ENCODE measurements at regions not wholly inside any gene's neighbourhood (a gene's known extent, or its start where the extent isn't known, plus 50 kb on each side); places are given as distances from the start of the nearest gene placed in this dataset.
"Not testable (repeated sequence)": the region's sequence is repeated elsewhere in the genome, so short reads cannot be mapped to it uniquely, and the experiment has no call there.

DNA sequence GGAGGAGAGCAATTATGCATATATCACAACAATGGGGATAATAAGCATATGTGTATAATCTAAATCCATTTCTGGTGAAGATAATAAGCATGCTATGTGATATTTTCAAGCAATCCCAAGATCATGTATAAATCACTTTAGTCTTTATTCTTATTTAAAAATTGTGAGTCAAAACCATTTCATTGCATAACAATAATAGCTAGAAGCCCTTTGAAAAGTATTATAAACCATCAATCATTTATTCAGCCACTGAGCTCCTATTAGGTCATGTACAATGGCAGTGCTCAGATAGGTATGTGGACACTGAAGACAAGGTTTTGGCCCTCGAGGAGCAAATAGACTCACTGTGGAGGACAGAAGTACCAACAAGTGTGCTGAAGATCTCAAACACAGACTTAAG, 113.1 kb downstream of the CDCA7 start:
- no peak for DNase-seq (ENCODE audit: low spot score)

DNA sequence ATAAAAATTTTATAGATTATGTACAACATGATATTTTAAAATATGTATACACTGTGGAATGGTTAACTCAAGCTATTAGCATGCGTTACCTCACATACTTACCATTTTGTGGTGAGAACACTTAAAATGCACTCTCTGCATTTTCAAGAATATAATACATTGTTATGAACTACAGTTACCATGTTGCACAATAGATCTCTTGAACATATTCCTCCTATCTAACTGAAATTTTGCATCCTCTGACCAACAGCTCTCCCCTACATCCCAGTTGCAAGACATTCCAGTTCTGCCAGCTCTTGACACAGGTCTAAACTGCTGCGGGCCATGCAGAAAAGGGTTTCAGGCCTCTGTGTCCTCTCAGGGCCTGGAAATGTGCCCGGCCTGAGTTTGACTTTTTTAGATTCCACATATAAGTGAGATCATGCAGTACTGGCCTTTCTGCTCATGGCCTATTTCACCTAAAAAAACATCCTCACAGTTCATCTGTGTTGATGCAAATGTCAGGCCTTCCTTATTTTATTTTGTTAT, 113.7 kb downstream of the CDCA7 start:
- no peak for DNase-seq (ENCODE audit: low spot score)

DNA sequence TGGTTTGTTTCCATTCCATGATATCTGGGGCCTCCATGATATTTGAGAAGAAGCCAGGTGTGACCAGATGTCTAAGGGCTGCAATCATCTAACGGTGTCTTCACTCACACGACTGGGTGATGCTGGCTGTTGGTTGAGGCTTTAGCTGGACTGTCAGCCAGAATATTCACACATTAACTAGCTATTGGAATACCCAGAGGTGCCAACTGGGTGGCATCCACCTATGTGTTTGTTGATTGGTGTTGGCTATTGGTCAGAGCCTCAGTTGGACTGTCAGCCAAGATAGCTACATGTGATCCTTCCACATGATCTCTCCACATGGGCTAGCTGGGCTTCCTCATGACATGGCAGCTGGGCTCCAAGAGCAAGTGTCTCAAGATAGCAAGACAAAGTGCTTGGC, 117.4 kb downstream of the CDCA7 start:
- no peak for DNase-seq (ENCODE audit: low spot score)

DNA sequence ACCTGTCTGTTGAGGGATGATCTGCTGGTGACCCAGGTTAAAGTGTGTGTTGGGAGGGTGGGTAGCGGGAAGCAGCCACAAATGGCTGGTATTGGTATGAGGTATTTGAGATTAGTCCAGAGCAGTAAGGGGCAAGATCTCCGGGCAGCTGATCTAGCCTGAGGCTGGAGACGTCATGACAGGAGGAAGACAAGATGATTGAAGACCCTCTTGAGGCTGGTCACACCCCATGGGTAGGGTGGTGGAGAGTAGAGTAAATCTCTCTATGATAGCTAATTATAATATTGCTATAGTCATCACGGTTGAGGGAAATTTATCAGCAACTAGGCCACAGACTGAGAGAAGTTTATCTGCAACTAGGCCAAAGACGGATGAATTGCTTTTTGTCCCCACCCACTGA, 128.5 kb downstream of the CDCA7 start:
- no peak for DNase-seq (ENCODE audit: low spot score)

DNA sequence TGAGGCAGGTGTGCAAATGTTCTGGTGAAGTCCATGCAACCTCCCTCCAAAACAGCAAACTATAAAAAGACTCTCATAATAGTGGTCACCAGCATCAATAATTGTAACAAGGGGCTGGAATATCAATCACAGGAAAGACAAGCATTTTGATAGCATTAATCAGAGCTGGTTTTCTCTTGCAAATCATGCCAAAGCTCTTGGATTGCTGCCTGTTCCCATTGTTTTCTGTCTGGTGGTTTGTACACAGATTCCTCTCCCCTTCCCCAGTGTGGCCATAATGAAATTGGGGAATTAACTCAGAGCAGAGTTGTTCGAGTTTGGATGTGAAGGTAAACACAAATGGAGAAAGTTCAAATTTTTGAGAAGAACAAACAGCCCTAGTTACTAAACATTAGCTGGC, 134.2 kb downstream of the CDCA7 start:
- DNase-seq (ENCODE audit: low spot score): no peak

DNA sequence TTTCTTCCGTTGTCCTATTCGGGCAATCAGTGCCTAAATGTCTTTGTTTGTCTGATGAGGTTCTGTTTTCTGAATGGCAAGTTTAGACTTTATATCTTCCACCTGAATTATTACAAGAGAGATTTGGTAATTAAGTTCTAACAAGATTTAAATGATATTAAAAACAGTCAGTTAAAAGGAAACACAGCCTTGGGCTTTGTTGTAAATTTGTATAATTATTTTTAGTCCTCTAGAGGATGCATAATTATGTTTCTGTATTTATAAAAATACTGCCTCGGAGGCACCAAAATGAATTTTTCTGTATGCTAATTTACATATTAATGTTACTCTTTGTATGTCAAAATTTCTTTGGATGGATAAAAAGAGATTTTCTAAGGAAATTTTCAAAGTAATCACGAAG, 136.7 kb downstream of the CDCA7 start:
- no peak for DNase-seq (ENCODE audit: low spot score)

DNA sequence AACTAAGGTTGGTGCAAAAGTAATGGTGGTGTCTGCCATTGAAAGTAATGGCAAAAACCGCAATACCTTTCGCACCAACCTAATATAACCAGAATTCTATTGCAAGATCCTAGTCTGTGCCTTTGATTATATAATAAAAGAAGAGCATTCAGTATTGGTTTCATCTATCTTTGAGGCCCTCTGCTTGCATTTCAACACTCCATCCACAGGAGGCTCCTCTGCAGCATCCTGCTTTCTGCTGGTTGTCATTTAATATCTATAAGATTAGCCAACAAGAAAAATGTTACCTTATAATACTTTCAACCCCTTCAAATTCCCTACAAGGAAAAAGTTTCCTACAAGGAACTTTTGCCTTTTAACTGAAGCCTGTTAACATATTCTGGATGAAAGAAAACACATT, 139.2 kb downstream of the CDCA7 start:
- peak; percentile 11 for DNase-seq (ENCODE audit: low spot score)

DNA sequence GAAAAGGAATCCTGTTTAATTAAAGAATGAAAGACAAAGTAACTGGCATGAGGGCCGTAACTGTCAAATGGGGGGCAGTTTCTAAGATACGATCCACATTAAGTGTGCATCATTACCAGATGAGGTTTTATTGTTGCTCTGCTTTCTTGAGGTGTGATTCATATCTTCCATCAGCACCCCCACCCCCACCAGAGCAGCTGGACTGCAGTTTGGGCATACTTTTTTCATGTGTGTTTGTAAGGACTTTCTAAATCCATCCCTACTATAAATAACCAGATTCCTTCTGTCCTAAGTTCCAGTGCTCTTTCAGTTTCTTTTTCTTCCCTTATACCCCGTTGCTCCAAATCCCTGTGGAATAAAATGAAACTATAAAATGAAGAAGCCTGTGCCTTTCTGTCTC, 142.1 kb downstream of the CDCA7 start:
- DNase-seq (ENCODE audit: low spot score): peak; percentile 55

DNA sequence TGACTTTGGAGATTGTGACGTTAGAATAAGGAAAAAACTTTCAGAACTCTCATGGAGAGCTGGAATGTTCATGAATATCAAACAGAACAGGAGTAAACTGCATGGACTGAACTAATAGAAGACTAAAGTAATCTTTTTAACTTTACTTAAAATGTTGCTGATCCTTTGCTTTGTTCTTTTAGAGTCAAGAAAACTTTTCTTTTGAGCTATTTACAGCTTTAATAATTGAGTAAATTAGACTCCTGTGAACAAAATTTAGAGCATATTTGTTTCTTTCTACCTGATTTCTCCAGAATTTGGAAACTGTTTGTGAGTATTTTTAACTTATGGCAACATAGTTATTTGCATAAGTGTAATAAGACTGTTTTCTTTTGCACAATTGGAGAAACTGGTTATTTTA, 146.3 kb downstream of the CDCA7 start:
- DNase-seq (ENCODE audit: low spot score): no peak

DNA sequence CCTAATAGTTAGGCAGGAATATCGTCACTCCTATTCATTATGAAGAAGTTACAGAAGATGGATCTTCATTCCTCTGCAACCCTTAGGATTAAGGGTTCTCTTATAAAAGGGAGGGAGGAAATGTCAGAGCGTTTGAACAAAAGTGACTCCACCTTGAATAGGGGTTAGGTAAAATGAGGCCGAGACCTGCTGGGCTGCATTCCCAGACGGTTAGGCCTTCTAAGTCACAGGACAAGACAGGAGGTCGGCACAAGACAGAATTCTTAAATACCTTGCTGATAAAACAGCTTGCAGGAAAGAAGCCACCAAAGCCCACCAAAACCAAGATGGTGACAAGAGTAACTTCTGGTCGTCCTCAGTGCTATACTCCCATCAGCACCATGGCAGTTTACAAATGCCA, 147.6 kb downstream of the CDCA7 start:
- no peak for DNase-seq (ENCODE audit: low spot score)

DNA sequence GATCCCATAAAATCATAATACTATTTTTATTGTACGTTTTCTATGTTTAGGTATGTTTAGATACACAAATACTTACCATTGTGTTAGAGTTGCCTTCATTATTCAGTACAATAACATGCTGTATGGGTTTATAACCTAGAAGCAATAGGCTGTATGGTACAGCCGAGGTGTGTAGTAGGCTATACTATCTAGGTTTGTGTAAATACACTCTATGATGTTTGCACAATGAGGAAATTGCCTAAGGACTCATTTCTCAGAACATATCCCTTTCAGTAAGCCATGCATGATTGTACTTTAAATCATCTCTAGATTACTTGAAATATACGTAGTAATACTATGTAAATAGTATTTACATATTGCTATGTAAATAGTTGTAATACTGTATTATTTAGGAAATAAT, 156.7 kb downstream of the CDCA7 start:
- no peak for DNase-seq (ENCODE audit: low spot score)

DNA sequence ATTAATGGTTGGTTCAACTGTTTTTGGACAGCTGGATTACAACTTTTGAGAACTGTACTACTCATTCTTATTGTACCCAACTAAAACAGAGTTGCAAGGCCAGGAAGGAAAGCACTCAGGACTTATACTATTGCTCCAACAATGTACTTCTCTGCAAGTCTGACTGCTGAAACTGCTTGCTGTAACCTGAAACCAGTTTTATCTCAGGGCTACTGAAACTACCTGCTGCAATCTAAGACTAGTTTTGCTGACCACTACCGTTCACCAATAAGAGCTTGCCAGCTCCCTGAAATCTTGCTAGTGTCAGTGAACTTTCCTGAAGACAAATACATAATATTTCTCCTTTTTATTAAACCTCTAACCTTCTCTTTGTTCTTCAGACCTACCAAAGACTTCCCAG, 157.3 kb downstream of the CDCA7 start:
- no peak for DNase-seq (ENCODE audit: low spot score)

DNA sequence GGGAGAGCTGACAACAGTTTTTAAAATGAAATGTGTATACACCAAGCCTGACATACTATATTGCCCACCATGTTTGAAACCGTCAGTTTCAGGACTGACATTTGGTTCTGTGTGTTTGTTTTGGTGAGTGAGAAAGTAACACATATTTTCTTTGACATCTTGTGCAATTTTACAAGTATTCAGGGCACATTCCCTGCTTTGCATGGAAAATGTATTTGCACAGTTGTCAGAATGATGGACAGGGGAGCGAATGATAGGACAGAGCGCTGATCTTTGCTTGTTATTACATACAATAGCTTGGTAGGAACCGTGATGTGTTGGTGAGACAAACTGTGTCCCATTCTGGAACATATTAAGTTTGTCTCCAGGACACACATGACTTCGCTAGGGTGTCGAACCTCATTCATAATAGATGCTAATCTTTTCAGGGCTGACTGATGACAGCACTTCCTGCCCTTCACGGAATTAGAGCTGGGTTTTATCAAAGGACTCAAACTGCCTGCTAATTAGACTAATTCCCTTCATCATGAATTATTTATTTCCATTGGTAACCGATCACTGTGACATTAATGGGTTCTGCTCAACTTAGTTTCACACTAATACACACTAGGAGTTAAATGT, 158.5 kb downstream of the CDCA7 start:
- no peak for DNase-seq (ENCODE audit: low spot score)

DNA sequence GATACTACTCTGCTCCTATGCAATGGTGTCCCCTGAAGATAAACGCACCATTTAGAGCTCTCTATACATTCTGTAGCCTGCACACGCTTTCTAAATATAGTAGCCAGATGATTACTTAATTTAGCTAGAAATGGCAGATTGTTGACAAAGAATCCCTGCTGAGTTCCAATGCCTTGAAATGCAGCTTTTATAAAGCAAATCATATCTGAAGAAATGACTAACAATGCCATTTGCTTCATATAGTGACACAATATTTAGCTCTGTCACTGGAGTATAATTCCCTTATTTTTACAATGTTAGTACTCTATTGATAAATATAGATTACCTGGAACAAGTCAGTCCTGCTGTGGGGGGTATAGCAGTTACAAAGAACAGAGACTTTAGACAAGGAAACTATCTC, 166.2 kb downstream of the CDCA7 start:
- no peak for DNase-seq (ENCODE audit: low spot score)

DNA sequence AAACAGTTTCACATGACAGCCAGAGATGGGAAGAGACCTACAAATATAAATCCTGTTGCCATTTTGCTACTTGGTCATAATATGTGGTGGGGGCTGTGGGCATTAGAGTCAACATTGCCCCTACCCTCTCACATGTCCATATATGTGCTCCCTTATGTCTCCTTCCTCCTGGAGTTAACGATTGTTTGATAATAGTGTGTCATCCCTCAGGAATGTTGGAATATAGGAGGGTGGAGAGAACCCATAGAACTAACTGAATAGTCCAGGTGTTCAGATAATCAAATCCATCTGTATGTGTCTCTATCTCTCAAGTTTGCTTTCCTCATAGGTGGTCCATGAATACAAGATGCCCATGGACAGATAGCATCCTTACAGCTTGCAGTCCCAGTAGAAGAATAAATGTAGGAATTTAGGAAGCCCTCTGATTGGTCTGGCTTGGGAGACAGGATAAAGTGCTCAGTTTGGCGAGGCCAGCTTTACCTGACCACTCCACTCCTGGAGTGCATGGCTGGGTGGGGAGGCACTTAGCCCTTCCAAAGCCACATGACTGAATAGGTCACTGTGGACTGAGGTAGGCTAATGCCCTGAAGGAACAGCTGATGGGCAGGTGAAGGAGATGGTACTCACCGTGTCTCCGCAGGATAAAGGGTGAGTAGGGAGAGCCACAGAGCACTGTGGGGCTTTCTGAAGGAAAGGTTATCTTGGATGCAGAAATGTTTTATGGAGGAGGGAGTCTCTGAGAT, 166.9 kb downstream of the CDCA7 start:
- DNase-seq (ENCODE audit: low spot score): no peak

DNA sequence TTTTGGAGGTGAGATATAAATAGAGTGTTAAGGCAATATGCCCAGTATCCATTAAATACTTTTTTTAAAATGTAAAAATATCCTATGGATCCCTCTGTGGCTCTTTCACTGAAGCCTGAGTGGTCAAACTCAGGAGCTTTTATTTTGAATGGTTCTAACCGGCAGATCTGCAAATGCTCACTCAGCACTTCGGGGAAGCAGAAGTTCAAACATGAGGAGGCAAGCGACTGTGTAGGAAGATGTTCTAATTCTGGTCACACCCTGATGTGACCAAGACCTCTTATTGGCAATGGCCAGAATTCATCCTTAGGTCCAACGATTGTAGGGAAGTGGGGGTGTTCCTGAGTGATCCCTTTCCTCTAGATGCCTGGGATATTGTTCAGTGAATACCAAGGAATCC, 168.8 kb downstream of the CDCA7 start:
- DNase-seq (ENCODE audit: low spot score): peak; percentile 33

DNA sequence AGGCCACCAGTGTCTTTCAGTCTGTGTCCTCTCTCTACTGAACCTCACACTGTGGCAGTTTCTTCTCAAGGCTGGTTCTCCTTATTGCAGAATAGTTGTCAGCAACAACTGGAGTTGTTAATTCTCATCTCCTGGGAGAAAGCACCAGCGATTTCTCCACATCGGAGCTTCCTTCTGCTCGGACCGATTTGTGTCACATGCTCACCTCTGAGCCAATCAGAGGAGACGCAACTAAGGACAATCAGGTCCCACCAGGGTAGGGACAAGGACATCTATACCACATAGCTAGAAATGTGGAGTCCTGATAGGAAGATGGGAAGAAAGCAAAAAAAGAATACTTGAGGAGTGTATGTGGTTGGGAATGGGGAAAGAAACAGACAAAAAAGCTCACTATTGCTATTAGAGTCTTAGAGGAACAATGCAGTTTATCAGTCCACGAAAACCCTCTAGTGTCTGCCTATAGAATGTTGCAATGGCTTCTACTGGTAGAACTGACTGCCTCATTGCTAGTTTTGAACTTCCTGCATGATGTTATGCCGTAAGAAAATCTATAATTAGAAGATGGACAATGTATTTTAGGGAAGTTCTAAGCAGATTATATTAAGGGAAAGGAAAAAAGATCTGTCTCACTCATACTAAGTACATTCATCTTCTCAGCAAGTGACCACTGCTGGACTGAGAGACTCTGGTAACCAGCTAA, 169.7 kb downstream of the CDCA7 start:
- DNase-seq (ENCODE audit: low spot score): peak; percentile 9

DNA sequence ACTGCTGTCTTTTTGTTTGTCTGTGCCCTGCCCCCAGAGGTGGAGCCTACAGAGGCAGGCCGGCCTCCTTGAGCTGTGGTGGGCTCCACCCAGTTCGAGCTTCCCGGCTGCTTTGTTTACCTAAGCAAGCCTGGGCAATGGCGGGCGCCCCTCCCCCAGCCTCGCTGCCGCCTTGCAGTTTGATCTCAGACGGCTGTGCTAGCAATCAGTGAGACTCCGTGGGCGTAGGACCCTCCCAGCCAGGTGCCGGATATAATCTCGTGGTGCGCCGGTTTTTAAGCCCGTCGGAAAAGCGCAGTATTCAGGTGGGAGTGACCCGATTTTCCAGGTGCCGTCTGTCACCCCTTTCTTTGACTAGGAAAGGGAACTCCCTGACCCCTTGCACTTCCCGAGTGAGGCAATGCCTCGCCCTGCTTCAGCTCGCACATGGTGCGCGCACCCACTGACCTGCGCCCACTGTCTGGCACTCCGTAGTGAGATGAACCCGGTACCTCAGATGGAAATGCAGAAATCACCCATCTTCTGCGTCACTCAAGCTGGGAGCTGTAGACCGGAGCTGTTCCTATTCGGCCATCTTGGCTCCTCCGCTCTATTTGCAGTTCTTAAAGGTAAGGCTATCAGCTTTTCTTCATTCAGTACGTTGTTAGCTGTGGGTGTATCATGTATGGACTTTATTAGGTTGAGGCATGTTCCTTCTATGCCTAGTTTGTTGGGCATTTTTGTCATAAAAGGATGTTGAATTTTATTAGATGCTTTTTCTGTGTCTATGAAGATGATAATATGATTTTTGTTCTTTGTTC, 178.3 kb downstream of the CDCA7 start:
- not testable (repeated sequence) for DNase-seq (ENCODE audit: low spot score)

DNA sequence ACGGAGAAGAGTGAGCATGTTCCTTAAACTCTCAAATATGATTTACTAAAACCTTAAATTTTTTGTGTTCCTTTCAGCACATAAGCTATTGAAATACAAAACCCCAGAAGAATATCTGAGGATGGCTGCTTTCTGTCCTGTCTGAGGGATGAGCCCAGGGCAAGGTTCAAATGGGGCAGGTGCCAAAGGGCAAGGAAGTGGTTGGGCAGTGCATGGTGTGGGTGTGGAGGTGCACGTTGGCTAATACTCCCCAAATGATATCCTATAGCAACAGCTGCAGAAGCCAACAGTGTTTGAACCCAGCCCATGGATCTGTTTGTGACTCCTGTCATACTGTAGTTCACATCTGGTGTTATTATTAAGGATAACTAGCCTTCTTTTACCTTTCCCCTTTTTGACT, 183.0 kb downstream of the CDCA7 start:
- no peak for DNase-seq (ENCODE audit: low spot score)

DNA sequence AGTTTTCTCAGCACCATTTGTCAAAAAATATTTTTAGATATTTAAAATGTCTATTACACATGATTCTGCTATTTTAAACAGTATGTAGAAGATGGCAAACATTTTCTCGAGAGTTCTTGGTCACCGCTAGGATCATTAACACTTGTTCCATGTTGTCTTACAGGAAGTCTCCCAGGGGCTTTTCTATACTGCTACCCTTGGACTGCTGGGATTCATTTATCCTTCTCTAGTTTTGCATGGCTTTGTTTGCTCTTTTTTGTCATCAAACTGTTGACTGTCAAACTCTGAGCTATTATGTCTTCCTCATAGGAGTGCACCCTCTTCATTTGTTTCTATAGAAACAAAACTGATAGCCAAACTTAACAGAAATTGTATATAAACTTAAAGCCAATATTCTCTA, 184.9 kb downstream of the CDCA7 start:
- DNase-seq (ENCODE audit: low spot score): no peak

DNA sequence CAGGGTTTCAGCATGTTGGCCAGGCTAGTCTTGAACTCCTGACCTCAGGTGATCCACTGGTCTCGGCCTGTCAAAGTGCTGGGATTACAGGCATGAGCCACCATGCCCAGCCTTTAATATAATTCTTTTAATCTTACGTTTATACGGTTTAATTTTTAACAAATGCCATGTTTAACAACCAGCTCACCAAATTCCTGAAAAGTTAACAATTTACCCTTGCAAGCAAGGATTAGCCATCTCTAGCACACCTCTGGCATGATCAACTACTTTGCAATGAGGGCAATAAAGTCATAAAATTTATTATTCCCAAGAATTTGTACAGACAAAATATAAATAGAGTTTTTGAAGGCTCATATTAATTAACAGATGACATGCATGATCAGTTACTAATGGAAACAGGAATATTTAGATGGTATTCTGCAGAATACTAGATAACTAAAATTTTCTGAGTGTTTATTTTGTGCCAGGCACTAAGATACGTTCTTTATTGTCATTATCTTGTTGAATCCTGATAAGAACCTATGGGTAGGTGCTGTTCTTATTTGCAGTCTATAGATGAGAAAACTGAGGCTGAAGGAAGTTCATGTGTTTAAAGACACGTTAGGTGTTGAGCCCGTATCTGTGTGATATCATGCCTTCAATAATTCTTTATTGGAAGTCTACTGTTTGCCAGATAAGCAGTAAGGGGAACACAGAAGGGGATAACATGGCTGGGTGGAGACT, 190.1 kb downstream of the CDCA7 start:
- DNase-seq (ENCODE audit: low spot score): no peak

All from umbilical cord (tissue), 1 donor.